GM21515 (cell line): ENCODE measurements at regions not wholly inside any gene's neighbourhood (a gene's known extent, or its start where the extent isn't known, plus 50 kb on each side); places are given as distances from the start of the nearest gene placed in this dataset.

ENCODE experiments used
- ATAC-seq: cut with Tn5 transposase; IDR thresholded peaks from one replicate; pipeline ENCODE4 v1.9.1; 2021; ENCODE audit not compliant: unreplicated experiment

DNA sequence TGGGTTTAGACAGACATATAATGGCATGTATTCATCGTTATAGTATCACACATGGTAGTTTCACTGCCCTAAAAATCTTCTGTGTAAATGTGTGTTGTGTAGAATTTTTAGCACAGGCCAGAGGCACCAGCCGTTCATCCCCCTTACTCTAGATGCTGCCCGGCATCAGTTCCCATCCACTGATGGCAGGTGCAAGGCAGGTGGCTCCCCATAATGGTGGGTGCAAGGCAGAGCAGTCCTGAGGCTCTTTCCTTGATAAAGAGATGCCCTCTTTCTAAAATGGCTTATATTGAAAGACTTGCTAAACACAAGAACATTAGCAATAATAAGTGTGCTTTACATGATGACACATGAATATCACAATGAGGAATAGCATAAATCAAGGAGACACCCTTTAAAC, 508.5 kb downstream of the EPHA4 start:
- ATAC-seq, result no peak

DNA sequence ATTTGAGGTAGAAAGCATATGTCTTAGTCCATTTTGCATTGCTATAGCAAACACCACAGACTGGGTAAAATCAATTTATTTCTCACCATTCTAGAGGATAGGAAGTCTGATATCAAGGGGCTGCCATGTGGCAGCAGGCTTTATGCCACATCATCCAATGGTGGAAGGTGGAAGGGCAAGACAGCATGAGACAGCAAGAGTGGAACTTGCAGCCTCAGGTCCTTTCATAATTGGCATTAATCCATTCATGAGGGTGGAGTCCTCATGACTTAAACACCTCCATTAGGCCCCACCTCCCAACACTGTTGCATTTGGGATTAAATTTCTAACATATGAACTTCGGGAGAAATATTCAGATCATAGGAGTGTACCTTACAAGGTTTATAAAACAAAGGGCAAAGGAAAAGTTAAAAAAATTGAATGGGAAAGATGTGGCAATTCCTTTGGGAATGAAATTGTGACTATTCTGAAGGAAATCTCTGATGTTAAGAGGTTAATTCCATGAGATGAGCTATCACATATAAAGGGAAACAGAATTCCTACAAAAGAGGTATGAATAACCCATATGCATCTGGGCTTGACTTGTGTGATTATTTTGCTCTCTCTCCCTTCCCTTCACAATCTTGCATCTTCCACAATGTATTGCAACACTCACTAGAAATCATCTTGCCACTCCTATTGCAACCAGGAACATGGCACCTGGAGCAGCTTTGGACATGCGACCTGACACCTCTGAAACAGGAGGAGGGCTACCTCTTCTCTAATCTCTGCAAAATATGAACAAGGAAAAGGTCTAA, 507.8 kb downstream of the EPHA4 start:
- ATAC-seq, result no peak

DNA sequence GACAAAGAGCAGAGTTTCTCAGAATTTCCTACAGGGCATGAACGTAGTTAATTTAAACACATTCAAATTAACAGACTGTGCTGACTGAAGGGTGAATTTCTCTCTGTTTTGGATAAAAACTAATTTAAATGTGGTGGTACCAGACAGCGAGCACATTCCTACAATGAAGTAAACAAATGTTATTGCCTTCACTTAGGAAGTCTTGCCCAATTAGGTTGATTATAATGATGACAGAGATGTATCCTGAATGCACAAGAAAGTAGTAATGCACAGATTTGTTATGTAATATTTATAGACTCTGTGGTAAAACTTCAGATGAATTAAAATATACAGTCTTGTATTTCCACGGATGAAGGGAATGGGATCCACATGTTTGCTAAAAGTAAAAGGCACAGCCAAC, 507.2 kb downstream of the EPHA4 start:
- no peak for ATAC-seq

DNA sequence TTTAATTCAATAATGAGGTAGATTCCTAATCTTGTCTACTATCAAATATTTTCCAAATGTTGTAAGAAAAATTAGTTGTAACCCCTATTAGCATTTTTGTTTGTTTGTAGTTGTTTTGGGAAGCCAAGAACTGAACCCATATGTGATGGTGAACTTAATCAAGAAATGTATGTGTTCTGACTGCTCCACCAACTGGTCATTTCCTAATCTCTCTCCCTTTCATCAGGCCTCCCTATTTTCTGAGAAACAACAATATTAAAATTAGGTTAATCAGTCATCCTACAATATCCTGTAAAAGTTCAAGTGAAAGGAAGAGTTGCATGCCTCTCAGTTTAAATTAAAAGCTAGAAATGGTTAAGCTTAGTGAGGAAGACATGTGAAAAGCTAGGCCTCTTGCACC, 504.0 kb downstream of the EPHA4 start:
- ATAC-seq, result no peak

DNA sequence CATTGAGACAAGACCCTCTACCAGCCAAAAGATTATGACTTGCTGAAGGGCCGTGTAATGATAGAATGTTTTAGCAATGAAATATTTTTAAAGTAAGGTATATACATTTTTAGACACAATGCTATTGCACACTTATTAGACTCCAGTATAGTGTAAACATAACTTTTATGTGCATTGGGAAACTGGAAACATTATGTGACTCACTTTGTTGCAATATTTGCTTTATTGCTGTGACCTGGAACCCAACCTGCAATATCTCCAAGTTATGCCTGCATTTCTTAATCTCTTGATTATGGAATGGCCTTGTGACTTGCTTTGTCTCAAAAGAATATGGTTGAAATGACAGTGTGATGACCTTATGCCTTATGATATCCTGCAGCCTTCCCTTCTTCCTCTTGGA, 502.0 kb downstream of the EPHA4 start:
- ATAC-seq, result no peak

DNA sequence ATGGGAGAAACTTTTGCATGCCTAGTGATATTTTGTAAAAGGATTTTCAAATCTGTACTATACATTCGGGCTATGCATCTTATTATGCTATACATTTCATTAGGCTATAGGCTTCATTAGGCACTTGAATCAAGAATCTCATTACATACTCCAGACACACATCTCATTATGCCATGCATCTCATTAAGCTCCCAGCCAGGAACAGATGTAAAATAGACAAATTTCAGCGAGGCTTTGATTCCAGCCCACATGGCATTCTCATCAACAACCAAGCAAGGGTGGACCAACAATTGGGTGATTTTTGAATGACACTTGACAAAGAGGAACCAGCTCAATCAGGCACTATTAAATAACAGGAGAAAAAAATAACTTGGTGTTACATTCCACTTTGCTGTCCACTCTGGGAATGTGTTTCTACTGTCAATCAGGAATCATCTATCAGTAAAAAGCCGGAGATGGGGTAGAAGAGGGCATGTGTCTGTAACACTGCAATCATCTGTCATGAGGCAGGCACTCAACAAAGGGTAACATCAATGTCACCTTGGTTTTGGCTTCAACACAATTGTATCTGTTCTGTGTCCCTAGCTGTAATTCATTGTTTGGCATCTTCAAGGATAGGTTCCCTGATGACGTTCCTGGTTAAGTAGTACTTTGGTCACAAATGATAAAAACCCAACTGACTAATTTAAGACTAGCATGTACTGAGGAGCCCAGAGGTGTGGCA, 498.6 kb downstream of the EPHA4 start:
- ATAC-seq, result no peak

DNA sequence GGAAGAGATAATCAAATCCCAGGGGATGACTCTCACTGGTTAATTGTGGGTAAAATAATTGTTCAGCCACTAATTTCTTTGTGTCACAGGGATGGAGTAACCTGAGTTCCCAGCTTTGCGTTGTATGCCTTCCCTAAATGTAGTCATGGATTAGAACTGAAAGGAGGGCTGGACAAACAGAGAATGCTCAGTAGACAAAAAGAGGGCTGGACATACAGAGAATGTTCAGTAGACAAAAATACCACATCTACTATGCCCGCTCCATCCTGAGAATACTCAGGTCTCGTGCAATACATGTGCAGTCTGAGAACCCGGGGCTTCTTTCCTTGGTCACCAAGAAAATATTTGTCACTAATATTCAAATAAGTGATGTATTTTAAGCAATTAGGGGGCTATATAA, 497.9 kb downstream of the EPHA4 start:
- ATAC-seq, result no peak

DNA sequence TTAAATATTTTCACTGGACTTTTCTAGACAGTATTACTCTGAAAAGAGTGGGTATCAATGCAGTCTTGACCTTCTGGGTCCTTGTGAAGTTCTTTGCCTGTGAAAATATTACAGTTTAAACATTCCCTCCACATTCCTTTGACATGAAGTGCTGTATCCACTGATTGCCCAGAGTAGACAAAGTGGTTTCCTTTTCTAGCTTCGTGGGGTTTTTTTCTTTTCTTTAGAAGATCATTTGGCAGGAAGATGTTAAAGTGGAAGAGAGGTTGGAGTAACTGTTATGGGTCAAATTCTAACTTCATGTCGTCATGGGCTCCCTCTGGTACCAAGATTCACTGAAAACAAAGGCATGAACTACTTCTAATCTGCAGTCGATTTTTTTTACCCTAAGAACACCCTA, 496.9 kb downstream of the EPHA4 start:
- ATAC-seq, result no peak

DNA sequence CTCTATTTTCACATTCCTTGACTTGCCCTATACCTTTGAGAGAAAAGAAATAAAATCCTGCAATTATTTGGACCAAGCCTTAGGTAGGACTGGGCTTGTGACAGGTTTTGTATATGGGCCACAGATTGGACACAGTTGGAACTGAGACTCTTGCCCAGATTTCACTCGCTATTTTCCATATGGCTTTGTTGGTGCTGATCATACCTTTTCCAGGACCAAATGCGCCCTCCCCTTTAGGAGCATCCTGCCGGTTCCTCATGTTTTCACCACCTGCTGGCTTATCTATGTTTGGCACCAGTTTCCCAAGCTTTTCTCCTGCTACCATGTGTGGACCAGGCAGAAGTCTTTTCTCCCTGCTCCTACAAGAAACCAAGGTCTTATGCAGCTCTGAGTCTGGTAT, 494.9 kb downstream of the EPHA4 start:
- no peak for ATAC-seq

DNA sequence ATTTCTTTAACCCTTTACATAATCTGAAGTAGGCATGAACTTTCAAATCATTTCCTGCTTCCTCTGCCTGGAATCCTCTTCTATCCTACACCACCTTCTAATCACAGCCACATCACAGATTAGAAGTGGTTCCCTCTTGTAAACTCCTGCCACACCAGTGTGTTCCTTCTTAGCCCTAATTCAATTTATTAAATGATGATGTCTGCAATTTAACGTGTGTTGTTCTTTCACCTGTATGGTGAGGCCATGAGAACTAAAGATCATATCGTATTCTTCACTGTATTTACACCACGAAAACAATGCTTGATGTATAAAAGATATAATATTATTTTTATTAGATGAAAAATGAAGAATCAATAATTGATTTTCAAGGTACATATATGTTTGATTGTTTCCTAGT, 494.3 kb downstream of the EPHA4 start:
- ATAC-seq, result no peak

DNA sequence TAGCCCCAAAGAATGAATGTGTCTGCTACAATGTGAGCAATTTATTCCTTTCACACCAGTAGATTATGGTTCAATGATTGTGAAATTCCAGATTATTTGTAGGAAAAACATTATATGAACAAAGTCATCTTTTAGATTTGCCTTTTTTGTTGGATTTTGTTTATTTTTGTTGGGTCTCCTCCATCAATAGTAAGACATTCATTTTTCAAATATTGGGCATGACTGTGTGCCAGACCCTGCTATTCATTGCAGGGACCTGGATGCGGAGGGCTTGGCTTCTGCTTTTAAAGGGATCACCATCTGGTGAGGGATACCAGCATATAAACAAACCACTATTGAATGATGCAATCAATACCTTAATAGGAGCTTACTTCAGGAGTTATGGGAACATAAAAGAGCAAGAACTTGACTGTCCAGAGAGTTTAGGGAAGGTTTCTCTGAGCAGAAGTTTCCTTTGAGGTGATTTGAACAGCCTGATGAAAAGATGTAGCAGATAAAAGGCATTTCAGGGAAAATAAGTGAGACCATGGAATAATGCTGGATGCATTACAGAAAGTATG, 486.7 kb downstream of the EPHA4 start:
- no peak for ATAC-seq

DNA sequence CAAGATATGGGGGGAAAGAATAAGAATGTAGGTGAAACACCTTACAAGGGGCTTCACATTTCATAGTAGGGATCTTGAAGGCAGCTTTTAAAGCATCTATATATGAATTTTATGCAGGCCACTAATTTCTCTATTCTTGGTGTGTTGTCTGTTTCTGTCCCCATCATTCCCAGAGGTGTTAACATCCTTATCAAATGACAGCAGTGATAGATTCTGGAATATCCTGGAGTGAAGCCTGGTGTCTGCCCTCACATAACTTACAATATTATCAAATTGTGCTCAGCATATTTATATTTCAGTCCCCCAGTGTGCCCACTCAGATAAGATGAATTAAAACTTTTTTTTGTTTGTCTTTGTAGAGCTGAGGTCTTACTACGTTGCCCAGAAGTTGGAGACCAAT, 486.2 kb downstream of the EPHA4 start:
- ATAC-seq, result no peak

DNA sequence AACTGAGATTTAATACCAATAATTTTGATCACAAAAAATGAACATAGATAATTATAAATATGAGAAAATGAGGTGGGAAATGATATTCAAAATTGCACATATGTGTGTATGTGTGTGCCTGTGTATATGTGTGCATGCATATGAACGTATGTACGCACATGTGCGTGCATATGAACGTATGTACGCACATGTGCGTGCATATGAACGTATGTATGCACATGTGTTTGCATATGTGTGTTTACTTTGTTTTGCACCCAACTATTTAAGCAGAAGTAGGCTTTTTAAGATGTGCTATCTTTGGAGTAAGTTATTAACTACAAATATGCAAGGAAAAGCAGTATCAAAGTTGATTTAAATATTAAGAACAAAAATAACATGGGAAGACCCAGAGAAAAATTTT, 484.3 kb downstream of the EPHA4 start:
- ATAC-seq, result no peak

DNA sequence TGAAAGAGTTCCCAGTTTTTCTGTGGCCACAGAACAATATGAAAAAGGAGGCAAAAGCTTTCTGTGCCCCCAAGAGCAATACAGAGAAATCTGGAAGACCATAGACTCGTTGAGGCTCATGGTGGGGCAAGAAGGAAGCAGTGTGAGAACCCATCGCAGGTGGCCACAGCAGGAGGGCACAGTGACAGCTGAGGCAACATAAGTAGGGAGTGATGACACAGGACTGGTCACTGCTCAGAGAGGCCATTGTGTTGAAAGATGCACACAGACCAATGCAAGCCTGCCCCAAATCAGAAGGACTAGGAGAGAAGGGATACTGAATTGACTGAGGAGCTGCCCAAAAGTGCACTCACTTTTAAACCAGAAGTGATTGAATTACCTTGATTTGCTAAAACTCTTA, 483.6 kb downstream of the EPHA4 start:
- no peak for ATAC-seq

DNA sequence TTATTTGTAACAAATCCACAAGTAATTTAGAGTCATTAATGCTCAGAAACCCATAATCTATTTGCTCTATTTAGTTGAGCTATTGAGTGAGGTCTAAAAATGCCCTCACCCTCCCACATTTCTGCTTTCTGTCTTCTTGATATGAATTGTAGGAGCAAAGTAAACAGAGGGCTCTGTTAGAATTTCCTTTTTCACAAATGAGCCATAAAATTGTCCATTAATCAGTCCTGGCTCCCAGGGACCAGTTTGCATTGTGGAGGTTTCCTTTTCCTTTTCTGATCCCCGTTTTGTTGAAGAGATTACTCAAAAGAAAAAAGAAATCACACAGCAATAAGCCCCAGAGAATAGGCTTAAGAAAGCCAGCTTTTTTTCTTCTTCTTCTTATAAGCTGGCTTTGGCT, 476.7 kb downstream of the EPHA4 start:
- no peak for ATAC-seq

DNA sequence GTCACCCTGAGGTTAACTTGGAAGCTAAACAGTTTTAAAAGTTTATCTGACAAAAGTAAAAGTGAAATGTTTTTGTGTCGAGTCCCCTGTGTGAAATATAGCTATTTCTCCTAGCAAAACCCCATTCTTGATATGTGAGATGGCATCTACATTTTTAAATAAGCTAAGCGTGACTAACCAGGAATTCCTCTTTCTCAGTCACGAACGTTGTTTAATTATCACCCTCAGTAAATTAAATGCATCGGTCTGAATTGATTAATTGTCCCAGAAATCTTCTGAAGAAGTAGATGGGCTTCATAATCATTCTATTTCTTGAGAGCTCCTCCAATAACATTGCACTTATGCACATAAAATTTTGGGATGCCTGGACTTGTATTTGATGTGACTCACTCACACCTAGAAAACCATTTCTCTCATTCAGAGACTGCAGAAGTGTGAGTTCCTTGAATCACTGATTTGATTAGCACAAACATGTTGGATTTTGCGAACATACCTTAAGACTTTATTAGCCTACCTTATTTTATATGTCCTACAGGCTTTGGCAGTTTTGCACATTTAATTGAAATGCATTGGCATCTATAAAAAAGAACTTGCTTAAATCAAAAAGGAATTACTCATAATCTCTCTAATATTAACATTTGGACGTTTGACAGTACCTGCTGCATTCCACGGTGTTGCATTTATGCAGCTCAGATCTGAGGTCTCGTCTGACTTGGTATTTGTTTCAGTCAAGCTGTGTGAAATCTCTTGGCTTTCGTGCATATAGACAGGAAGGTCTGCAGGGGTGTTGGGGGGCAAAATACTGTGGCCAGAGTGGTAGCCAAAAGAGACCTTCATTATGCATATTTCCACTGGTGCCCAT, 475.2 kb downstream of the EPHA4 start:
- no peak for ATAC-seq

DNA sequence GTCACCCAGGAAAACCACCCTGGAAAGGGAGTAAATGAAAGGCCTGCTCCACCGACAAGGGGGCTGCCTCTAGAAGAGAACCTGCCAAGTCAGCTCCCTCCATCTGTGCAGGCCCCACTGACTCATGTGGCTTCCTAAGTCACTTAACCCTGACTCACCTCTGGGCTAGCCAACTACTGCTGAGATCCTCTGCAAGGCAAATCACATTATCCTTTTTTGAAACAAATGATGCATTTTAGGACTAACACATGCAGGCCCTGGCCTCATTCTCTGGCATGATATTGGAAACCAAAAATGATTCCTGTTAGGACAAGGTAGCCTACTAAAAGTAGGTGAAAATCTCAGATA, 474.6 kb downstream of the EPHA4 start:
- ATAC-seq, result no peak

DNA sequence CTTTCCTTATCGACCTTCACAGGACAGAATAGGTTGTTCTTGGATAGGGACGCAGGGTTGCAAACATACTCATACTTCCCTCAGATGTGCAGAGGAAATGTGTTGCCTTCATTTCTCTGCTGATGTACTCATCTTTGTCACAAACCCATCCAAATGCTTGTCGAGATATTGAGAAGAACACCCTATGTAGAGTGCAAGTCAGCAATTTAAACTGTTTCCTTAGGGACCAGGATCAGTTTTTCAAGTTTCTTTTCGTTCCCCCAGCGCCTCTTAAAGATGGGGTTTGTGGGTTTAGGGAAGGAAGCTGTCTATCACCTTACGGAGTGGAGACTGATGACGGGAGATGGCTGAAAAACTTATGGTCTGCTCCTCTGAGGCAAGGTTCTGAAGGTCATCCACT, 474.2 kb downstream of the EPHA4 start:
- ATAC-seq, result no peak

DNA sequence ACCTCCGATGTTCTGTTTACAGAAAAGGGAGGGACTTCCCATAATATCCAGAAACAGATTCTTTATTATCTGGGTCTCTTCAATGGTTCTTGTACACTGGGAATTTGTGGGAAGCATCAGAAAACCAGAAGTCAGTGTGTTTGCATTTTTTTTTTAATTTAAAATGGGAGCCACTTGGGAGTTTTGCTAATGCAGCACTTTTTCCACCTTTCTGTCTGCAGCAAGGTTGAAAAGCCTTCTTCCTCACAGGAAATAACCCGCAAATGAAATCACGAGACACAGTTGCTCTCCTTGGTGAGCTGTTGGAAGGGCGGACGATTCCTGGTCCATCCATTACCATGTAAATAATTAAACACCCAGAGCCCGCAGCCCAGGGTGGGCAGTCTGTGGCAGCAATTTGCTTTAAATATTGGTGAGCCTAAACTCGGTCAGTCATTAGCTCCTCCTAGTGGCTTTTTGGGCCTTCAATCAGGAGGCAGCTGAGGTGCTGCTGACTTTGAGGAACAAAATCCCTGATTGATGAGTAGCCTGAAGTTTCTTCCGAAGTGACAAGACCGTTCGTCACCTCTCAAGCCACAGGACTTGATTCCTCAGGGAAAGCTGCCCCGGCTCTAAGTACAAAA, 471.5 kb downstream of the EPHA4 start:
- no peak for ATAC-seq

DNA sequence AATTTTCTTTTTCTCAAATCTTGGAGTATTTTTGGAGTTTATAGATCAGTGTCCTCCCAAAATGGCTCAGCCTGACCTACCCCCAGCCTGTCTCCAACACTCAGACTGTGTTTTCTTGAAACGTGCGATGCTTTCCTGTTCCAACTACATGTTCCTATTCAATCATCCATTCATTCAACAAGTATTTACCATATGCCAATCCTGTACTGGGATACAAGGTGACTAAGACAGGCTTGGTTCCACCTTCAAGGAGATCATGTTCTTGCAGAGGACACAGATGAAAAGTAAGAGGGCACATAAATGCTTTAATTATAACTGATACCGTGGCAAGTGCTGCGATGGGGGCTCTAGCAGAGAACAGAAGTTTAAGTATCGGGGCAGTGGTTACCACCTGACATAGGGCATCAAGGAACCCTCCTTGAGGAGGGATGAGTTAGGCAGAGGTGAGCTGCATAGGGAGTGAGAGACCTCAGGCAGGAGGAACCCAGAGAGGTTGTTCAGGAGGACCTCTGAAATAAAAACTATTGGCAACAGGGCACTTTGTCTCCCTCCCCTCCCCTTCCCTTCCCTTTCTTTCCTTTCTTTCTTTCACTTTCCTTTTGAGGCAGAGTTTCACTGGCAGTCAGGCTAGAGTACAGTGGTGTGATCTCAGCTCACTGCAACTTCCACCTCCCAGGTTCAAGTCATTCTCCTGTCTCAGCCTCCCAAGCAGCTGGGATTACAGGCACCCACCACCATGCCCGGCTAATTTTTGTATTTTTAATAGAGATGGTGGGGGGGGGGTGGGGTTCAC, 469.0 kb downstream of the EPHA4 start:
- no peak for ATAC-seq
